HEK293T (cell line): ENCODE measurements at regions not wholly inside any gene's neighbourhood (a gene's known extent, or its start where the extent isn't known, plus 50 kb on each side); places are given as distances from the start of the nearest gene placed in this dataset.

Experiments
- BHLHE40 ChIP-seq: fragments of 450-650 bp; IDR thresholded peaks from 2 replicates; pipeline ENCODE4 v1.6.1; 2016; ENCODE audit warnings: mild to moderate bottlenecking, moderate library complexity, borderline replicate concordance
- CTBP1 ChIP-seq: fragments of 450-650 bp; IDR thresholded peaks from 2 replicates; pipeline ENCODE4 v1.6.1; 2016; ENCODE audit warnings: borderline replicate concordance
- ELF4 ChIP-seq: fragments of 450-650 bp; IDR thresholded peaks from 2 replicates; pipeline ENCODE4 v1.6.1; 2017; ENCODE audit warnings: antibody characterized with exemption
- FOXK2 ChIP-seq: fragments of 450-650 bp; IDR thresholded peaks from 2 replicates; pipeline ENCODE4 v1.6.1; 2016; ENCODE audit warnings: mild to moderate bottlenecking
- FOXM1 ChIP-seq: fragments of 450-650 bp; IDR thresholded peaks from 2 replicates; pipeline ENCODE4 v1.6.1; 2017; ENCODE audit warnings: mild to moderate bottlenecking, borderline replicate concordance
- HDGF ChIP-seq: fragments of 450-650 bp; IDR thresholded peaks from 2 replicates; pipeline ENCODE4 v1.6.1; 2017; ENCODE audit warnings: antibody characterized with exemption, borderline replicate concordance
- LEF1 ChIP-seq: fragments of 450-650 bp; IDR thresholded peaks from 2 replicates; pipeline ENCODE4 v1.6.1; 2017; ENCODE audit warnings: mild to moderate bottlenecking, borderline replicate concordance
- NFRKB ChIP-seq: fragments of 450-650 bp; IDR thresholded peaks from 2 replicates; pipeline ENCODE4 v1.6.1; 2016; ENCODE audit warnings: mild to moderate bottlenecking, moderate library complexity
- SUZ12 ChIP-seq: fragments of 450-650 bp; IDR thresholded peaks from 2 replicates; pipeline ENCODE4 v1.6.1; 2016; ENCODE audit warnings: mild to moderate bottlenecking
- TARDBP ChIP-seq: fragments of 450-650 bp; IDR thresholded peaks from 2 replicates; pipeline ENCODE4 v1.6.1; 2016
- ZNF384 ChIP-seq: fragments of 450-650 bp; IDR thresholded peaks from 2 replicates; pipeline ENCODE4 v1.6.1; 2016

GRCh38 chr4:54423066-54423465 lies 194.0 kb downstream of the PDGFRA start:
- TF ChIP-seq ZNF384 = no peak
- no peak for TF ChIP-seq TARDBP
- no peak for TF ChIP-seq HDGF
- TF ChIP-seq SUZ12 = no peak
- TF ChIP-seq BHLHE40 = no peak
- no peak for TF ChIP-seq FOXM1
- no peak for TF ChIP-seq LEF1
- TF ChIP-seq FOXK2 = no peak
- no peak for TF ChIP-seq CTBP1
- no peak for TF ChIP-seq ELF4
- no peak for TF ChIP-seq NFRKB
